SH-SY5Y (cell line): ENCODE measurements at regions not wholly inside any gene's neighbourhood (a gene's known extent, or its start where the extent isn't known, plus 50 kb on each side); places are given as distances from the start of the nearest gene placed in this dataset.

Source experiments
- GATA2 ChIP-seq: IDR thresholded peaks from 2 replicates; pipeline ENCODE4 v1.6.1; 2011; ENCODE audit warnings: mild to moderate bottlenecking, low read depth, low read length
- GATA3 ChIP-seq: IDR thresholded peaks from 2 replicates; pipeline ENCODE4 v1.6.1; 2011; ENCODE audit warnings: low read depth, mild to moderate bottlenecking, low read length, moderate library complexity

- no peak for TF ChIP-seq GATA2
- TF ChIP-seq GATA3, result no peak
Observed at GRCh38 chr14:27187136-27187535, 589.3 kb upstream of the NOVA1 start.

DNA sequence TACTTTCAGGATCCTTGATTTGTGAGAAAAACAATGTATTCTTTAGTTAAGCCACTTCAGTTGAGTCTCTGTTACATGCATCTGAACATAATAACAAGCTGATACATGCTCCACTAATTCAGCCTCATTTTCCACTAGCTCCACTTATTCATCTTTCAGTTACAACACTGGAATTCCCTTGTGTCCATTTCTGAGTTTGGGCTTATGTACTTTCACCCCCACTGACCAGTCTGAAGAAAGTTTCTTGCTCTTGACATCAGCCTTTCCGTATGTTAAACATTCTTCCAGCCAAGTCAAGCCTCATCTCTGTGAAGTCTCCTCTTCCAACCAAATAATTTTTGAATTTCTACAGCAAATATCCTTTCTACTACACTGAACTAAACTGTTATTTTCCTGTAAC is 592.5 kb upstream of the NOVA1 start:
- TF ChIP-seq GATA2, result no peak
- TF ChIP-seq GATA3, result no peak

DNA sequence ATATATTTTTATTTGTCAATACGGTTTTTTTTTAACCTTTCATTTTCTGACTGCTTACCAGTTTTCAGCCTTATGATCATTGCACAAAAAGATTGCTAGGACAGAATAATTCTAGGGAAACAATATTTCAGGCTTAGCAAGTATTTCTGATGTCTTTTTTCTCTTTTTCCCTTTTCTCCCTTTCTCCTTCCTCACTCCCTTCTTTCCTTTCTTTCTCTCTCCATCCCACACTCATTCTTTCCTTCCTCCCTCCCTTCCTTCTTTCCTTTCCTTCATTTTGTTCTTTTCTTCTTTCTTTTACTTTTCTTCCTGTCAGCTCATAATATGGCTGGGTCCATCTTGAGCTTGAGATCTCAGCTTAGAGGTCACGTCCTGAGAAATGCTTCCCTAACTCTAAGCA is 601.4 kb upstream of the NOVA1 start:
- TF ChIP-seq GATA2, result no peak
- no peak for TF ChIP-seq GATA3

- no peak for TF ChIP-seq GATA2
- TF ChIP-seq GATA3, result no peak
Observed at GRCh38 chr14:27205036-27205435, 607.2 kb upstream of the NOVA1 start.

DNA sequence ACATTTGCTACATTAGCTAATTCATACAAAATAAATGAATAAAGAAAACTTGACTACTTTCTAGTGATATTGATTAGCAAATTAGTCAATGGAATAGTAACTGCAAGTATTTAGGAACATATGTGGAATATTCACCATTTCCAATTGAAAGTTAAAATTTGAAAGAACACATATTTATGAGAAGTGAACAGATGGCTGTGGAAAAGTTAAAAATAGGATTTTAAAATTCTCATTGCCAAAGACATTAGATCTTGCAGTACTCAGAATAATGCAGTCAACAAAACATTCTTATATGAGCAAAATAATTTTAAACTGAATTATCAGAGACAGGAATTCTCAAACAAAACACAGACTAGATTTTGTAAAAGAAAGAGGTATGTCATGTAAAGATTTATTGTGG is 613.9 kb upstream of the NOVA1 start:
- no peak for TF ChIP-seq GATA2
- no peak for TF ChIP-seq GATA3

DNA sequence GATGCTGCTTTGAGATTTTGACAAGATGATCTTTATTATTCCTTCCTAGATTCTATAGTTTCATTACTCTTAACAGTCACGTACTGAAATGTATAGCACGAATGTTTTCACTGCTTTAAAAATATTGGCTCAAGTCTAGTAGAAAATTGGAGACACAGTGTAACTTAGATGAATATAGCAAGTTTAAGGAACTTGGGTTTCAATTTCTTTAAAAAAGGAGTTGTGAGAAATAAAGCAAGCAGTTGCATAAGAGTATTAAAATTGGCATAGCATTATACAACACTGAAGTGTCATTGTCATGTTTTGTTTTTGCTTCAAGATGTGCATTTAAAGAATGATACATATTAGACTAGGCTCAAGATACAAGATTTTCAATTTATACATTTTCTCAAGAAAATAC is 624.8 kb upstream of the NOVA1 start:
- TF ChIP-seq GATA2 (no peak), GATA3 (no peak)

DNA sequence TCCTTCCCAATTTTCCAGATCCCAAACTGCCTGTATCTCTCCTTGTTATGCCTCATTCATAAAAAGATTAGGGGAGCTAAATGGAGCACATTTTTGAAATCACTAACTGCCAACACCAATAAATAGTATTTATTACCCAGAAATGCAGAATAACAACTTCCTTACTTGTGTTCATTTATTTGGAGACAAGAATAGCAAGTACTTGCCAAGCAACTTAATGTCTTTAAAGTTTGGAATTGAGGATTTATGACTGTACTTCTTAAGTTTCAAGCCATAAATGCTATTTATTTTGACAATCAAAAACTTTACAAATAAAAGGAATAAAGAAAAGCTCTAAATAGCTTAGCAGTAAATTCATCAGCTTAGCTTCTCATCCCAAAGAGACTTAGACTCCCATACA is 626.1 kb upstream of the NOVA1 start:
- TF ChIP-seq GATA3, result no peak
- no peak for TF ChIP-seq GATA2

- TF ChIP-seq GATA2 (no peak), GATA3 (no peak)
Observed at GRCh38 chr14:27228053-27228452, 630.2 kb upstream of the NOVA1 start.

DNA sequence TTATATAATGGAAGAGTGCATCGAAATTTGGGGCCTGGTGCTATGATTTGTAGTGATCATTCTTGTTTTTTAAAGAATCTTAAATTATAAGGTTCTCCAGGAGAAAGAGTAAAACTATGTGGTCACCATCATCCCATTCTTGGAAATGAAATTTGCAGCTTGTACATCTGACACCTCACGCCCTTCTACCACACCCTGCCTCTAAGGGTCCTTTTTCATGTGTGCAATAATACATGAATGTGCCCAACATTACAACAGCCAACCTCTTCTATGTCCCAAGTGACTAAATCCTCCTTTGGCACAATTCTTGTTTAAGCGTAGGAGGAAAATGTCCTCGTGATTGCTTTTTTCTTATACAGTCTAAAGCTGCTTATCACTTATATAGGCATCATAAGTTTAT is 636.5 kb upstream of the NOVA1 start:
- TF ChIP-seq GATA3, result no peak

GRCh38 chr14:27236601-27237000 is 638.8 kb upstream of the NOVA1 start:
- TF ChIP-seq GATA2 (no peak), GATA3 (no peak)

DNA sequence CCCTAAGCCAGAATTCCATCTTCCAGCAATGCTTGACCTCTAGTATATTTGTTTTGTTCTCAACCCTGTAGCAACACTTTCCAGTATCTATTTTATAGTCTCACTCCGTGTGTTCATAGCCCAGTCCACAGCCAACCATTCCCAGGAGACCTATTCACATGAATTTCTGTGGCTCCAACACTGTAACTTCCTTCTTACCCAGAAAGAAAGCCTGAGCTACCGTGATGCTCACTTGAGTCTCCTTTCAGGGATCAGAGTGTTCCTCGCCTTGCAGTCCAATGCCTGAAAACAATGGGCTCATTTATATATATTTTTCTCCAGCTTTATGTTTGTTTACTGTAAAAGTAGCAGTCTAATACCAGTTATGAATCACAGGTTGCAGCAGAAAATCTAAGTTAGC is 645.0 kb upstream of the NOVA1 start:
- no peak for TF ChIP-seq GATA2
- no peak for TF ChIP-seq GATA3

DNA sequence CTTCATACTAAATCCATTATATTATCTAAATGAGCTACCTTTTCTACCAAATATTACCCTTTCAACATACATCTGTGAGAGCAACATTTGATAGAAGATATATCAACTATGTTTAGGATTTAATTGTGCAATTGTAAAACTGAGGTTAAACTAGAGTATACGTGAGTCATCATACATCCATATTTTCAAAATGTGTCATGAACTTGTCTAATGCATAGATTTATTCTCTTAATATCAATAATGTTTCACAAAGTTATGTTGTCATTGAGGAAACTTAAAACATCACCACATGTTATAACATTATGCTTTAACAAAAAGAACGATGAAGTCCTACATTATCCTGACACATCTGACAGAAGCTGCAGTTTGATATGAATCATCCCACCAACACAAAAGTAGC is 645.5 kb upstream of the NOVA1 start:
- TF ChIP-seq GATA2 (no peak), GATA3 (no peak)

DNA sequence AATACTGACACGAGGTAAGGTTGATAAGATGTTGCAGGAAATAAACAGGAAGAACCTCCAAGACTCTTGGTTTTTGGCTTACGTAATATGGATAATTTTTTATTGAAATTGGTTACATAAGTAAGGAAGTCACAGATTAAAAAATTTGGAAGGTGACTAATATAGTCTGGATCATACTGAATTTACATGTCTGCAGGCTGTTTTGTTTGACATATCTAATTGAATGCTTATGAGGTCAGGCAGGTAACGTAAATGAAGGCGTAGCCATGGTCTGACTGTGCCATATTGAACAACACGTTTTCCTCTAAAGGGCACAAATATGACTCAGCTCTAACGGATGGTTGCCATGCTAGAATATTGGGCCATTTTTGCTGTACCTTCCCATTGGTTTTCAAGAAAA is 648.1 kb upstream of the NOVA1 start:
- no peak for TF ChIP-seq GATA2
- TF ChIP-seq GATA3, result no peak

DNA sequence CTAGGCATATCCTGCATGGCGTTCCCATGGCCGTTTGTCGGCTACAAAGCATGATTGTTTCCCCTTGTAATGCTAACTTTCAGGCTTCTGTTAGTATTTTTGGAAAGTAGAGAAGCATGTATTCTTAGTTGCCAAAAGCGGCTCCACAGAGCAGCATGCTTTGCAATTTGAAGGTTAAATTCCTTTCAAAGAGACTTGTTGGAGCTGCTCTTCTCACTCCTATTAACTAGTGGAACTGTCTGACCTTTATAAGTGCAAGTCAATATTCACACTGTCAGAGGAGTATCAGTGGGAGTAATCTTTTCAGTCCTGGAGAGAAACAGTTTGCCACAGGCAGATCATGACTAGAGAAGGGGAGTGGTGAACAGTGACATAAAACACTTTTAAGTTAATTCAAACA is 656.1 kb upstream of the NOVA1 start:
- TF ChIP-seq GATA3, result no peak
- no peak for TF ChIP-seq GATA2

- TF ChIP-seq GATA3, result no peak
- TF ChIP-seq GATA2, result no peak
Observed at GRCh38 chr14:27256805-27257204, 659.0 kb upstream of the NOVA1 start.

DNA sequence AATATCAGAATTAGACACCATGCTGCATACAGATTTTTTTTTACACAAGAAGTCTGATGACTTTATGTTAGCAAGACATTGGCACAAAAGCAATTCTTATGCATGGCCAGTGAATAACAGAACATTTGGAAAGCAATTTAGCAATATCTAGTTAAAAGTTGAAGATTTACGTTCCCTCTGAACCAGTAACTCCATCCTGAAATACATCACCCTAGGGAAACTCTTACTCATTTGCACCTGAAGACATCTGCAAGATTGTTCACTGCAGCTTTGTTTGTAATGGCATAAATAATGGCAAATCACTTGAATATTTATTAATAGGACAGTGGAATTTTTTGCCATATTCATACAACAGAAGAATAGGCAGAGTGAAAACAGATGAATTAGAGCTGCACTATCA is 670.0 kb upstream of the NOVA1 start:
- TF ChIP-seq GATA2 (no peak), GATA3 (no peak)
